ENCODE measurements at regions not wholly inside any gene's neighbourhood (a gene's known extent, or its start where the extent isn't known, plus 50 kb on each side); places are given as distances from the start of the nearest gene placed in this dataset.

- Mint-ChIP-seq H3K9me3 (ENCODE audit: insufficient read depth) (no peaks in the 10 kb centered on the region), H3K4me3 (no peak overlapping the region), H3K4me1 (no peaks in the 10 kb centered on the region), H3K27me3 (peaks cover 3% of the 10 kb centered on the region), H3K27ac (no peak overlapping the region)
- Histone ChIP-seq H3K4me1 (ENCODE audit: control insufficient read depth in 2 of 2, insufficient read depth in 2 of 2, low read length in 2 of 2) (no peaks in the 10 kb centered on the region), H3K9ac (ENCODE audit: low read length) (no peak overlapping the region), H3K79me2 (ENCODE audit: control insufficient read depth, insufficient read depth, low read length) (no peaks in the 10 kb centered on the region), H3K27ac (ENCODE audit: low read length in 2 of 2) (no peak overlapping the region), H4K20me1 (ENCODE audit: control insufficient read depth, insufficient read depth, low read length, poor library complexity, severe bottlenecking) (no peaks in the 10 kb centered on the region), H3K4me2 (replicated peaks; ENCODE audit: low read depth, low read length, poor library complexity, severe bottlenecking) (no peak overlapping the region), H3K9me3 (ENCODE audit: control extremely low read depth in 1 of 3, control insufficient read depth in 2 of 3, insufficient read depth in 1 of 3, low read length in 2 of 3) (no peaks in the 10 kb centered on the region), H2AFZ (ENCODE audit: insufficient read depth, low read depth, low read length, poor library complexity, severe bottlenecking) (no peak overlapping the region), H3K4me3 (ENCODE audit: control extremely low read depth in 1 of 5, extremely low read depth in 1 of 5, insufficient read depth in 1 of 5, low read depth in 2 of 5, low read length in 4 of 5) (no peak overlapping the region), H3K36me3 (replicated peaks in 1 of 2; ENCODE audit: control extremely low read depth in 1 of 2, control insufficient read depth in 1 of 2, extremely low read depth in 1 of 2, insufficient read depth in 2 of 2, low read length in 1 of 2) (no peaks in the 10 kb centered on the region), H3K27me3 (replicated peaks in 1 of 4; ENCODE audit: control extremely low read depth in 1 of 4, control insufficient read depth in 3 of 4, insufficient read depth in 4 of 4, low read length in 3 of 4) (peaks cover 0 to 5% (median 0%) of the 10 kb centered on the region in 4 experiments)
- POLR2A ChIA-PET, result no interaction called here
- no peak for ATAC-seq (ENCODE audit: low read depth)
- CTCF ChIA-PET, result no interaction called here
- TF ChIP-seq CTCF (IDR thresholded peaks at IDR 0.05) (no peak), EZH2 (IDR thresholded peaks at IDR 0.05; ENCODE audit: borderline replicate concordance, insufficient read depth, low read depth, low read length, poor library complexity, severe bottlenecking) (no peak)
- intact Hi-C loops (cut with micrococcal nuclease), result no loop called here
- WGBS (ENCODE audit: insufficient coverage), result 95% methylated on average over 8 of the region's 9 CpGs
- no peak for DNase-seq
Measured at GRCh38 chr2:121831841-121832240, 76.4 kb downstream of the TSN start.

- Histone ChIP-seq H3K79me2 (ENCODE audit: control insufficient read depth, insufficient read depth, low read length) (no peaks in the 10 kb centered on the region), H3K4me3 (ENCODE audit: control extremely low read depth in 1 of 5, extremely low read depth in 1 of 5, insufficient read depth in 1 of 5, low read depth in 2 of 5, low read length in 4 of 5) (no peak overlapping the region), H3K4me2 (replicated peaks; ENCODE audit: low read depth, low read length, poor library complexity, severe bottlenecking) (no peak overlapping the region), H3K27ac (ENCODE audit: low read length in 2 of 2) (no peak overlapping the region), H3K27me3 (replicated peaks in 1 of 4; ENCODE audit: control extremely low read depth in 1 of 4, control insufficient read depth in 3 of 4, insufficient read depth in 4 of 4, low read length in 3 of 4) (peaks cover 0 to 5% (median 0%) of the 10 kb centered on the region in 4 experiments), H3K9ac (ENCODE audit: low read length) (no peak overlapping the region), H3K4me1 (ENCODE audit: control insufficient read depth in 2 of 2, insufficient read depth in 2 of 2, low read length in 2 of 2) (no peaks in the 10 kb centered on the region), H3K36me3 (replicated peaks in 1 of 2; ENCODE audit: control extremely low read depth in 1 of 2, control insufficient read depth in 1 of 2, extremely low read depth in 1 of 2, insufficient read depth in 2 of 2, low read length in 1 of 2) (no peaks in the 10 kb centered on the region), H2AFZ (ENCODE audit: insufficient read depth, low read depth, low read length, poor library complexity, severe bottlenecking) (no peak overlapping the region), H3K9me3 (ENCODE audit: control extremely low read depth in 1 of 3, control insufficient read depth in 2 of 3, insufficient read depth in 1 of 3, low read length in 2 of 3) (no peaks in the 10 kb centered on the region), H4K20me1 (ENCODE audit: control insufficient read depth, insufficient read depth, low read length, poor library complexity, severe bottlenecking) (no peaks in the 10 kb centered on the region)
- no peak overlapping the region for H3K4me3 Mint-ChIP-seq
- peaks cover 3% of the 10 kb centered on the region for H3K27me3 Mint-ChIP-seq
- ATAC-seq (ENCODE audit: low read depth) (no peak), DNase-seq (no peak)
- H3K27ac Mint-ChIP-seq, result no peak overlapping the region
- 88% methylated on average over 12 of the region's 14 CpGs for WGBS (ENCODE audit: insufficient coverage)
- no peaks in the 10 kb centered on the region for H3K4me1 Mint-ChIP-seq
- H3K9me3 Mint-ChIP-seq (ENCODE audit: insufficient read depth), result no peaks in the 10 kb centered on the region
- CTCF ChIA-PET, result no interaction called here
- POLR2A ChIA-PET, result no interaction called here
- intact Hi-C loops (cut with micrococcal nuclease), result no loop called here
- no peak for TF ChIP-seq EZH2 (IDR thresholded peaks at IDR 0.05; ENCODE audit: borderline replicate concordance, insufficient read depth, low read depth, low read length, poor library complexity, severe bottlenecking)
- no peak for TF ChIP-seq CTCF (IDR thresholded peaks at IDR 0.05)
Measured at GRCh38 chr2:121832412-121833357, 77.2 kb downstream of the TSN start.
